PC-3 (cell line): ENCODE measurements at regions not wholly inside any gene's neighbourhood (a gene's known extent, or its start where the extent isn't known, plus 50 kb on each side); places are given as distances from the start of the nearest gene placed in this dataset.

Source experiments
- ATAC-seq: fragments of 200-7000 bp; cut with Tn5 transposase; 2 replicates; pipeline ENCODE4 v1.9.1; 2020; ENCODE audit warnings: mild to moderate bottlenecking, moderate library complexity
- BruUV-seq: library from RNA; stranded (reverse); fragments of 400-500 nt; replicated peaks from 2 replicates; lab custom pipeline; 2021; lab: Mats Ljungman, UMichigan
- CTCF ChIA-PET: fragments of 300-600 bp; sonication (Branson Sonifier 250); formaldehyde crosslinking; loops from one replicate; lab custom pipeline; 2022; ENCODE audit warnings: antibody characterized with exemption; lab: Charles Lee
- POLR2A ChIA-PET: fragments of 300-600 bp; sonication (Branson Sonifier 250); formaldehyde crosslinking; loops from one replicate; lab custom pipeline; 2022; ENCODE audit warnings: antibody characterized with exemption; ENCODE audit not compliant: unreplicated experiment; lab: Charles Lee
- DNase-seq: peaks from one replicate; pipeline ENCODE4 v3.0.0-alpha.2; 2015
- H2AFZ ChIP-seq: fragments of 300-600 bp; sonication (generic); 2 replicates; pipeline ENCODE4 v1.6.0; 2016; ENCODE audit warnings: antibody characterized with exemption, low read length
- H3F3A ChIP-seq: fragments of 300-600 bp; sonication (generic); one replicate; pipeline ENCODE4 v1.6.0; 2017; ENCODE audit warnings: antibody characterized with exemption, low read length, control low read depth, mild to moderate bottlenecking; ENCODE audit not compliant: unreplicated experiment
- H3K27ac ChIP-seq: fragments of 300-600 bp; sonication (generic); 2 replicates; pipeline ENCODE4 v1.5.1; 2016; ENCODE audit warnings: mild to moderate bottlenecking, low read length
- H3K27me3 ChIP-seq: fragments of 300-600 bp; sonication (generic); 2 replicates; pipeline ENCODE4 v1.6.1; 2016; ENCODE audit warnings: low read length, mixed read lengths
- H3K36me3 ChIP-seq: fragments of 300-600 bp; sonication (generic); 2 replicates; pipeline ENCODE4 v1.6.1; 2016; ENCODE audit warnings: low read depth, mixed run types, low read length, mixed read lengths
- H3K4me1 ChIP-seq: fragments of 300-600 bp; sonication (generic); 2 replicates; pipeline ENCODE4 v1.5.1; 2016; ENCODE audit warnings: low read length; ENCODE audit not compliant: insufficient read depth
- H3K4me2 ChIP-seq: fragments of 300-600 bp; sonication (generic); 2 replicates; pipeline ENCODE4 v1.6.0; 2016; ENCODE audit warnings: low read length
- H3K4me3 ChIP-seq: fragments of 300-600 bp; sonication (generic); 2 replicates; pipeline ENCODE4 v1.5.1; 2016; ENCODE audit warnings: mild to moderate bottlenecking, low read length, mixed read lengths
- H3K79me2 ChIP-seq: fragments of 300-600 bp; sonication (generic); 2 replicates; pipeline ENCODE4 v1.6.1; 2017; ENCODE audit warnings: low read length, mixed read lengths
- H3K9ac ChIP-seq: fragments of 300-600 bp; sonication (generic); 2 replicates; pipeline ENCODE4 v1.6.0; 2016; ENCODE audit warnings: mild to moderate bottlenecking, low read length
- H3K9me2 ChIP-seq: fragments of 300-600 bp; sonication (generic); replicated peaks from 2 replicates; pipeline ENCODE4 v1.6.1; 2016; ENCODE audit warnings: mixed run types, low read length, mixed read lengths
- H3K9me3 ChIP-seq: fragments of 300-600 bp; sonication (generic); 2 replicates; pipeline ENCODE4 v1.6.1; 2016; ENCODE audit warnings: low read length, mixed read lengths
- H4K20me1 ChIP-seq: fragments of 300-600 bp; sonication (generic); 2 replicates; pipeline ENCODE4 v1.6.1; 2016; ENCODE audit warnings: low read length, mixed read lengths
- CTCF ChIP-seq: fragments of 300-600 bp; sonication (generic); conservative IDR thresholded peaks from 2 replicates; pipeline ENCODE4 v1.5.1; 2017; ENCODE audit warnings: antibody characterized with exemption, low read depth, mild to moderate bottlenecking, low read length
- EZH2 ChIP-seq: fragments of 300-600 bp; sonication (generic); IDR thresholded peaks from one replicate; pipeline ENCODE4 v1.6.1; 2017; ENCODE audit warnings: antibody characterized with exemption, mild to moderate bottlenecking, low read length; ENCODE audit not compliant: unreplicated experiment
- EZH2phosphoT487 ChIP-seq: fragments of 300-600 bp; sonication (generic); IDR thresholded peaks from 2 replicates; pipeline ENCODE4 v1.6.1; 2018; ENCODE audit warnings: mild to moderate bottlenecking, antibody characterized with exemption, low read length, borderline replicate concordance
- intact Hi-C: fragments of 100-400 bp; cut with micrococcal nuclease; formaldehyde crosslinking; loops from 2 replicates; pipeline ENCODE4 v1.9.0; 2023

GRCh38 chr10:117698809-117699208 is 156.3 kb downstream of the EMX2 start:
- Histone ChIP-seq H3K4me1 (peaks cover 6% of the 10 kb centered on the region; the same call in 1 of the 2 replicates), H3K9me3 (no peaks in the 10 kb centered on the region), H3K27ac (no peak overlapping the region), H3K9ac (no peak overlapping the region), H4K20me1 (no peaks in the 10 kb centered on the region), H3K36me3 (no peaks in the 10 kb centered on the region), H3K4me2 (no peak overlapping the region), H3F3A (no peaks in the 10 kb centered on the region), H3K27me3 (peaks cover 8% of the 10 kb centered on the region; the same call in 1 of the 2 replicates), H3K9me2 (no peaks in the 10 kb centered on the region), H2AFZ (no peak overlapping the region), H3K4me3 (no peak overlapping the region), H3K79me2 (no peaks in the 10 kb centered on the region)
- DNase-seq (no peak), ATAC-seq (no peak)
- POLR2A ChIA-PET, result no interaction called here
- CTCF ChIA-PET, result no interaction called here
- TF ChIP-seq EZH2, result no peak
- intact Hi-C loops, result no loop called here
- no TSS peak for BruUV-seq

DNA sequence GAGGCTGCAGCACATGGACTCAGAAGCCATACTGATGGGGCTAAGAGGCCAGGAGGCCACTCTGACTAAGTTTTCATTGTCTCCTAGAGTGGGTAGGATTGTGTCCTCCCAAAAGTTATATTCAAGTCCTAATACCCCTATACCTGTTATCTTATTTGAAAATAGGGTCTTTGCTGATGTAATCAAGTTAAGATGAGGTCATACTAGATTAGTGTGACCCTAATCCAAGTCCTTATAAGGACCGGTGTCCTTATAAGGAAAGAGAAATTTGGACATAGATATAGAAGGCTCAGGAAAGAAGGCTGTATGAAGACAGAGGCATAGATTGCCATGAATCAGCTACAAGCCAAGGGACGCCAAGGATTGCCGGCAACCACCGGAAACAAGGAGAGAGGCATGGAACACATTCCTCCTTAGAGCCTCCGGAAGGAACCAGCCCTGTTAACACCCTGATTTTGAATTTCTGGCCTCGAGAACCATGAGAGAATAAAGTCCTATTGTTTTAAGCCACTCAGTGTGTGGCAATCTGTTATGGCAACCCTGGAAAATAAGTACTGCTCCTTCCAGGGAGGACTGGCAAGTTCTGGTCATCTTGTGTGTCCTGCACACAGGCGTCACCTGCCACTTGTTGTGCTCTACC is 157.0 kb downstream of the EMX2 start:
- no peak overlapping the region for H3K4me3 ChIP-seq
- no peaks in the 10 kb centered on the region for H3K9me3 ChIP-seq
- peaks cover 6% of the 10 kb centered on the region; the same call in 1 of the 2 replicates for H3K4me1 ChIP-seq
- no peaks in the 10 kb centered on the region for H3K36me3 ChIP-seq
- no peaks in the 10 kb centered on the region for H3F3A ChIP-seq
- TF ChIP-seq EZH2 (no peak), EZH2phosphoT487 (no peak), CTCF (no peak)
- H3K4me2 ChIP-seq, result no peak overlapping the region
- BruUV-seq, result no TSS peak
- H2AFZ ChIP-seq, result no peak overlapping the region
- peak; percentile 7 for DNase-seq
- no peaks in the 10 kb centered on the region for H3K9me2 ChIP-seq
- POLR2A ChIA-PET, result no interaction called here
- intact Hi-C loops, result no loop called here
- ATAC-seq, result no peak
- CTCF ChIA-PET, result no interaction called here
- no peaks in the 10 kb centered on the region for H4K20me1 ChIP-seq
- H3K27me3 ChIP-seq, result peaks cover under 1% of the 10 kb centered on the region; the same call in 1 of the 2 replicates
- H3K27ac ChIP-seq, result no peak overlapping the region
- no peak overlapping the region for H3K9ac ChIP-seq
- no peaks in the 10 kb centered on the region for H3K79me2 ChIP-seq

GRCh38 chr10:117710181-117710798 is 167.7 kb downstream of the EMX2 start:
- Histone ChIP-seq H2AFZ (no peak overlapping the region), H3K9ac (no peak overlapping the region), H3K79me2 (no peaks in the 10 kb centered on the region), H4K20me1 (no peaks in the 10 kb centered on the region), H3K9me3 (no peaks in the 10 kb centered on the region), H3K4me3 (no peak overlapping the region), H3K27me3 (peaks cover 29% of the 10 kb centered on the region), H3K9me2 (no peaks in the 10 kb centered on the region), H3K4me1 (no peaks in the 10 kb centered on the region), H3K4me2 (no peak overlapping the region), H3F3A (no peaks in the 10 kb centered on the region), H3K27ac (no peak overlapping the region), H3K36me3 (no peaks in the 10 kb centered on the region)
- BruUV-seq, result no TSS peak
- no peak for DNase-seq
- CTCF ChIA-PET, result no interaction called here
- intact Hi-C loops, result no loop called here
- TF ChIP-seq EZH2 (no peak), EZH2phosphoT487 (no peak), CTCF (peak; percentile 47)
- no peak for ATAC-seq
- POLR2A ChIA-PET, result no interaction called here
